GM23248 (cell line): ENCODE measurements at regions not wholly inside any gene's neighbourhood (a gene's known extent, or its start where the extent isn't known, plus 50 kb on each side); places are given as distances from the start of the nearest gene placed in this dataset.

Experiments used
- EZH2 ChIP-seq: fragments of 200-600 bp; sonication (generic); IDR thresholded peaks from 2 replicates; pipeline ENCODE4 v1.6.1; 2018; ENCODE audit warnings: antibody characterized with exemption, mild to moderate bottlenecking; ENCODE audit not compliant: insufficient read depth, poor library complexity, severe bottlenecking
- EZH2phosphoT487 ChIP-seq: fragments of 200-600 bp; sonication (generic); IDR thresholded peaks from 2 replicates; pipeline ENCODE4 v1.6.1; 2018; ENCODE audit warnings: antibody characterized with exemption, moderate library complexity, mild to moderate bottlenecking, low read depth; ENCODE audit not compliant: insufficient read depth

DNA sequence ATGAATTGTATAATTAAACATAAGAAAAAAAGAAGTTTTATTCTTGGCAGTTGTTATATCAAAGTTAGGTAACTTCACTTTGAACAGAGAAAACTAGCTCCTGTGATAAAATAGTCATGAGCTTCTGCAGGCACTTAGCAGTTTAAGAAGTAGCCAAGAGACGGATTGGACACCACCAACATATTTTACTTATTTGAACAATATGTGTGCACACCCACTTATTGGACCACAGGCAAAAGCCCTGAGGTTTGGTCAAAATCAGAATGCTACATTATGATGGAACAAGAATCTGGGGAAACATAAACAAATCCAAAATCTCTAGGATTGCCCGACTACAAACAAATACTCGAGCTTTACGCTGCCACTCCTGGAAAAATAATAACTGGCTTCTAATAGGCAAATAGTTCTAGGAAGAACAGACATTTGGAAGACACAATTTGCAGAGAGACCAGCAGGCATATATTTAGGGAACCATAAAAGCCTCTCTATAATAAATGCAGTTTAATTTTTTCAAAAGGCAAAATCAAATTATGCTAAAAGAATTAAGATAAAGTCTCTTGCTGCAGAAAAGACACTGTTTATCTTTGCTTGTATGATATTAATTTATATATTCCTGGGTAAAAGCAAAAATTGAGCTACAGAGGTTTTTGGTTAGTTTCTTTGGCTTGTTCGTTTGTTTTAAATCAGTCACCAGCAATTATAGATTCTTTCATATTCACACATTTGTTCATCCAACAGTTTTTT is 117.9 kb downstream of the CDC42EP3 start:
- TF ChIP-seq EZH2: no peak
- no peak for TF ChIP-seq EZH2phosphoT487
